Activated naive CD8-positive, alpha-beta T cell treated with anti-CD3 and anti-CD28 coated beads for 36 hours (primary cell): ENCODE measurements at regions not wholly inside any gene's neighbourhood (a gene's known extent, or its start where the extent isn't known, plus 50 kb on each side); places are given as distances from the start of the nearest gene placed in this dataset.

ENCODE experiments used
- DNase-seq: peaks from one replicate; pipeline ENCODE4 v3.0.0; 2021
- H3K27ac Mint-ChIP-seq: one replicate; pipeline ENCODE4 v1.8.0; 2022; ENCODE audit warnings: mild to moderate bottlenecking, moderate library complexity, mixed read lengths
- H3K27me3 Mint-ChIP-seq: one replicate; pipeline ENCODE4 v1.8.0; 2022; ENCODE audit warnings: mild to moderate bottlenecking, mixed read lengths
- H3K36me3 Mint-ChIP-seq: one replicate; pipeline ENCODE4 v1.8.0; 2021; ENCODE audit warnings: mild to moderate bottlenecking, mixed read lengths
- H3K4me1 Mint-ChIP-seq: one replicate; pipeline ENCODE4 v1.8.0; 2021; ENCODE audit warnings: mixed read lengths
- H3K4me3 Mint-ChIP-seq: one replicate; pipeline ENCODE4 v1.8.0; 2022; ENCODE audit warnings: mild to moderate bottlenecking, moderate library complexity, mixed read lengths
- H3K9me3 Mint-ChIP-seq: one replicate; pipeline ENCODE4 v1.8.0; 2022; ENCODE audit warnings: mixed read lengths

- H3K4me3 Mint-ChIP-seq = no peak overlapping the region
- no peak overlapping the region for H3K27ac Mint-ChIP-seq
- peaks cover 1% of the 10 kb centered on the region for H3K36me3 Mint-ChIP-seq
- DNase-seq = no peak
- peaks cover 10% of the 10 kb centered on the region for H3K27me3 Mint-ChIP-seq
- H3K4me1 Mint-ChIP-seq = no peaks in the 10 kb centered on the region
- H3K9me3 Mint-ChIP-seq = no peaks in the 10 kb centered on the region
Measured at GRCh38 chr2:225207043-225207442, 164.8 kb upstream of the DOCK10 start.

DNA sequence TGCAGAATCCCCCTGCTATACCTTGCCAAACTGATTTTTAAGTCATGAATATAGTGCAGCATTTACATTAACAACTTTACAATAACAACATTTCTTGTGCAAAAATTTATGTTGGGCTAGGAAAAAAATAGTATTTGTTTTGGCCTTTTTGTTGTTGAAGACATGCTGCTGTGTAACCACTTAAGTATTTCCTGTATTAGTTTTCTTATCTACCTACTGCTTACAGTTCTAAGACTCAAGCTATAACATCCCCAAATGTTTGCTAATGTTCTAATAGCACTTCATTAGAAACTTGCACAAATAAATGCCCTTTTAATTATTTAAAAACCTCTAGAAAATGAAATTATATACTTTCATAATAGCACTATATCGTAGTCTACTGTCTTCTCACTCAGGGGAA, 154.3 kb upstream of the DOCK10 start:
- no peaks in the 10 kb centered on the region for H3K4me1 Mint-ChIP-seq
- H3K4me3 Mint-ChIP-seq = no peak overlapping the region

GRCh38 chr2:225192869-225193268, 150.6 kb upstream of the DOCK10 start:
- Mint-ChIP-seq H3K27ac (no peak overlapping the region), H3K36me3 (no peaks in the 10 kb centered on the region), H3K4me3 (no peak overlapping the region), H3K4me1 (no peaks in the 10 kb centered on the region), H3K9me3 (no peaks in the 10 kb centered on the region), H3K27me3 (no peaks in the 10 kb centered on the region)
- DNase-seq = no peak

More for the DNA sequence above, 154.3 kb upstream of the DOCK10 start:
- Mint-ChIP-seq H3K36me3 (no peaks in the 10 kb centered on the region), H3K27ac (no peak overlapping the region), H3K9me3 (no peaks in the 10 kb centered on the region), H3K27me3 (no peaks in the 10 kb centered on the region)
- DNase-seq = no peak

- DNase-seq = no peak
- Mint-ChIP-seq H3K4me3 (no peak overlapping the region), H3K27me3 (no peaks in the 10 kb centered on the region), H3K27ac (no peak overlapping the region), H3K36me3 (no peaks in the 10 kb centered on the region), H3K4me1 (no peaks in the 10 kb centered on the region), H3K9me3 (no peaks in the 10 kb centered on the region)
Measured at GRCh38 chr2:225190987-225191386, 148.7 kb upstream of the DOCK10 start.

- no peaks in the 10 kb centered on the region for H3K36me3 Mint-ChIP-seq
- no peak for DNase-seq
- H3K27ac Mint-ChIP-seq = no peak overlapping the region
- no peak overlapping the region for H3K4me3 Mint-ChIP-seq
- H3K9me3 Mint-ChIP-seq = no peaks in the 10 kb centered on the region
- peaks cover 5% of the 10 kb centered on the region for H3K4me1 Mint-ChIP-seq
- H3K27me3 Mint-ChIP-seq = no peaks in the 10 kb centered on the region
Measured at GRCh38 chr2:225184948-225185347, 142.7 kb upstream of the DOCK10 start.

- Mint-ChIP-seq H3K27ac (no peak overlapping the region), H3K4me3 (no peak overlapping the region), H3K4me1 (peaks cover 5% of the 10 kb centered on the region), H3K36me3 (no peaks in the 10 kb centered on the region), H3K27me3 (no peaks in the 10 kb centered on the region), H3K9me3 (no peaks in the 10 kb centered on the region)
- no peak for DNase-seq
Measured at GRCh38 chr2:225182126-225182525, 139.9 kb upstream of the DOCK10 start.

GRCh38 chr2:225177098-225177497, 134.8 kb upstream of the DOCK10 start:
- H3K9me3 Mint-ChIP-seq = no peaks in the 10 kb centered on the region
- H3K4me3 Mint-ChIP-seq = no peak overlapping the region
- no peaks in the 10 kb centered on the region for H3K4me1 Mint-ChIP-seq
- H3K27me3 Mint-ChIP-seq = no peaks in the 10 kb centered on the region
- H3K36me3 Mint-ChIP-seq = no peaks in the 10 kb centered on the region
- H3K27ac Mint-ChIP-seq = no peak overlapping the region
- DNase-seq = no peak

GRCh38 chr2:225173909-225174308, 131.6 kb upstream of the DOCK10 start:
- Mint-ChIP-seq H3K27me3 (no peaks in the 10 kb centered on the region), H3K9me3 (no peaks in the 10 kb centered on the region), H3K4me3 (no peak overlapping the region), H3K27ac (no peak overlapping the region), H3K36me3 (no peaks in the 10 kb centered on the region), H3K4me1 (no peaks in the 10 kb centered on the region)
- DNase-seq = no peak

DNA sequence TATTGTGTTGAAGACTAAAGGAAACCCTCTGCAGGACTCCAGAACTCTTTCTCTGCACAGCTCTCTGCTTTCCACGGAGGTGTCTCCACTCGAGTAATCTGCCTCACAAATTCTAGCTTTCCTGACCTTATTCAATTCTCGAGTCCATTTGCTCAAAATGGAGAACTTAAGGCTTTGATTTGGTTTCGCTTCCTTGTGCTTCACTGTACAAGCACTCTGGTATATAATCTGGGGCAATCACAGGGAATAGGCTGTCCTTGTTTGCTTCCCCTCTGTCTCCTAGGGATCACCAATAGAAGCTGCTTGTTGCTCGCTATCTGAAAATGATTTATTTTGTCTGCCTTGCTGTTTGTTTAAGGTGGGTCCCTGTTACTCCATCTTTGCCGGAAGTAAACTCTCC, 129.1 kb upstream of the DOCK10 start:
- Mint-ChIP-seq H3K4me3 (no peak overlapping the region), H3K9me3 (no peaks in the 10 kb centered on the region), H3K27ac (no peak overlapping the region), H3K4me1 (no peaks in the 10 kb centered on the region), H3K36me3 (no peaks in the 10 kb centered on the region), H3K27me3 (no peaks in the 10 kb centered on the region)
- DNase-seq = no peak

GRCh38 chr2:225170162-225170561, 127.9 kb upstream of the DOCK10 start:
- H3K4me1 Mint-ChIP-seq = no peaks in the 10 kb centered on the region
- H3K27ac Mint-ChIP-seq = no peak overlapping the region
- no peaks in the 10 kb centered on the region for H3K36me3 Mint-ChIP-seq
- H3K9me3 Mint-ChIP-seq = no peaks in the 10 kb centered on the region
- DNase-seq = no peak
- no peaks in the 10 kb centered on the region for H3K27me3 Mint-ChIP-seq
- H3K4me3 Mint-ChIP-seq = no peak overlapping the region

DNA sequence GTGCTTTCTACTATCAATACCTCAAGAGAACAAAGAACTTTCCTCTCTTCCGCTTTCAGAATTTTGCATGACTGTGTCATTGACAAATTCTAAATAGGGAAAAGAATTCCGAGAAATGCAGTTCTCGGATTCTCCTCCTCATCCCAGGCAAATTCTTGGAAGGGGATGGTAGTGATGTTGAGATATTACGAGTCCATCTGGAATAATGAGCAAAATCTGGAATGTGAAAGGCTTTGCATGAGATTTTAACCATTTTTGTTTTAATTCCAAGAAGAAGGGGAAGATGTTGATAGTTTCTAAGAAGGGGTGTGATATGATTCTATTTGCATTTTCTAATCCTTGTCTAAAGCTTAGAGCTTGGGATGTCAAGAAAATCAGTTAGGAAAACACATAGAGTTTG, 127.1 kb upstream of the DOCK10 start:
- no peaks in the 10 kb centered on the region for H3K4me1 Mint-ChIP-seq
- H3K9me3 Mint-ChIP-seq = no peaks in the 10 kb centered on the region
- no peaks in the 10 kb centered on the region for H3K36me3 Mint-ChIP-seq
- no peak overlapping the region for H3K27ac Mint-ChIP-seq
- DNase-seq = no peak
- no peak overlapping the region for H3K4me3 Mint-ChIP-seq
- no peaks in the 10 kb centered on the region for H3K27me3 Mint-ChIP-seq

DNA sequence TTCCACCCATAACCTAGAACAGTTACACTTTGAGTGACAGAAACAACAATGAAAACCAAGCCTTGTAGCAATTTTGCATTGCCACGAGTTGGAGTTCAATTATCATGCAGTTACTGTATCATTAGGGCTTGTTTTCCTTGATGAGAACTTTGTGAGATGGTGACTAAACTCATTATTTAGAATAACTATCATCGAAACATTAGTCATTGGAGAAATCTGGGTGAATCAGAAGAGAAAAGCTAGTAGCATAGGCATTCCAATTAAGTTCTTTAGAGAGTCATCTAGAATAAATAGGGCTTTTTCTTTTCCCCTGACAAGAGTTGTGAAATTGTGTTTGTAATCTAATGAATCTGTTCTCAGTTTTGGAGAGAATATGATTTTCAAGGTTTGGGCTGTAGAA, 122.8 kb upstream of the DOCK10 start:
- Mint-ChIP-seq H3K27ac (no peak overlapping the region), H3K27me3 (no peaks in the 10 kb centered on the region), H3K4me1 (no peaks in the 10 kb centered on the region), H3K36me3 (no peaks in the 10 kb centered on the region), H3K4me3 (no peak overlapping the region), H3K9me3 (no peaks in the 10 kb centered on the region)
- no peak for DNase-seq

DNA sequence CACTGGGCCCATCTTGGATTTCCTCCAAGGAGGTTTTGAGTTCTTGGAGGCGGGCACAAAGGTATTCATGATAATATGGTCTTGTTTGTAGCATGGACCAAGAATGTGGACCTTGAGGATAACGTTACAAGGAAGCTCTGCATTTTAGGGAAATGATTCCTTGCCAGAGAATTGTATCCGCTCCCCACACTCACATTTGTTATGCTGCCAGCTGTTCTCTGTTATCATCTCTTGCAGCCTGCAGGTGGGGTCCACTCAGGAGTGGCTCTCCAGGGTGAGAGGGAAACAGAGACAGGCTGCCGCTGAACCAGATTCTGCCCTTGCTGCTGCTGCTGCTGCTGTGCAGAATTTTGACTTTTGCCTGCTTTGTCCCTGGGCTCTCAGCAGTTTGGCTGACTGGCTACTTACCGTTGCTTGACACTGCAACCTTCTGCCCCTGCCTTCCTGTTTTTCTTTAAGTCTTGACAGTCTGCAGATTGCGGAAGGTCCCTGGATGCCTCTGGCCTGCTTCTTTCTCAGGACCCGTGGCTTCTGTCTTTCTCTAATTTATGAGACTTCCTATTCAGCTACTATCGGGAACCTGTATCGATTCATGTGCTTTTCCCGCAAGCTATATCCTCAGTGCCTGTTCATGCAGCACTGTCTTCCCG, 122.3 kb upstream of the DOCK10 start:
- Mint-ChIP-seq H3K9me3 (no peaks in the 10 kb centered on the region), H3K4me3 (no peak overlapping the region), H3K4me1 (no peaks in the 10 kb centered on the region), H3K36me3 (no peaks in the 10 kb centered on the region), H3K27ac (no peak overlapping the region), H3K27me3 (no peaks in the 10 kb centered on the region)
- no peak for DNase-seq

- no peaks in the 10 kb centered on the region for H3K9me3 Mint-ChIP-seq
- no peaks in the 10 kb centered on the region for H3K4me1 Mint-ChIP-seq
- DNase-seq = no peak
- H3K4me3 Mint-ChIP-seq = no peak overlapping the region
- no peaks in the 10 kb centered on the region for H3K36me3 Mint-ChIP-seq
- H3K27ac Mint-ChIP-seq = no peak overlapping the region
- H3K27me3 Mint-ChIP-seq = no peaks in the 10 kb centered on the region
Measured at GRCh38 chr2:225158360-225158759, 116.1 kb upstream of the DOCK10 start.

GRCh38 chr2:225156853-225157451, 114.7 kb upstream of the DOCK10 start:
- no peaks in the 10 kb centered on the region for H3K4me1 Mint-ChIP-seq
- no peaks in the 10 kb centered on the region for H3K36me3 Mint-ChIP-seq
- H3K4me3 Mint-ChIP-seq = no peak overlapping the region
- no peaks in the 10 kb centered on the region for H3K9me3 Mint-ChIP-seq
- no peak for DNase-seq
- H3K27ac Mint-ChIP-seq = no peak overlapping the region
- no peaks in the 10 kb centered on the region for H3K27me3 Mint-ChIP-seq

GRCh38 chr2:225140723-225141122, 98.5 kb upstream of the DOCK10 start:
- no peaks in the 10 kb centered on the region for H3K4me1 Mint-ChIP-seq
- DNase-seq = no peak
- H3K27ac Mint-ChIP-seq = no peak overlapping the region
- no peaks in the 10 kb centered on the region for H3K36me3 Mint-ChIP-seq
- H3K4me3 Mint-ChIP-seq = no peak overlapping the region
- H3K9me3 Mint-ChIP-seq = peaks cover 4% of the 10 kb centered on the region
- no peaks in the 10 kb centered on the region for H3K27me3 Mint-ChIP-seq
